Activated CD4-positive, alpha-beta T cell treated with anti-CD3 and anti-CD28 coated beads, Interleukin-2, amount 10 ng/mL, durations not matched to agents 24 days and 14 days (primary cell): ENCODE measurements at regions not wholly inside any gene's neighbourhood (a gene's known extent, or its start where the extent isn't known, plus 50 kb on each side); places are given as distances from the start of the nearest gene placed in this dataset.

Experiments
- DNase-seq: peaks from one replicate; pipeline ENCODE4 v3.0.0; 2022
- H3K27ac Mint-ChIP-seq: one replicate; pipeline ENCODE4 v1.8.0; 2022; ENCODE audit warnings: mild to moderate bottlenecking, mixed read lengths
- H3K27me3 Mint-ChIP-seq: one replicate; pipeline ENCODE4 v1.8.0; 2022; ENCODE audit warnings: mixed read lengths
- H3K36me3 Mint-ChIP-seq: one replicate; pipeline ENCODE4 v1.8.0; 2022; ENCODE audit warnings: low read depth, mild to moderate bottlenecking, mixed read lengths
- H3K4me1 Mint-ChIP-seq: one replicate; pipeline ENCODE4 v1.8.0; 2021; ENCODE audit warnings: mixed read lengths
- H3K4me3 Mint-ChIP-seq: one replicate; pipeline ENCODE4 v1.8.0; 2022; ENCODE audit warnings: mild to moderate bottlenecking, moderate library complexity, mixed read lengths
- H3K9me3 Mint-ChIP-seq: one replicate; pipeline ENCODE4 v1.8.0; 2021; ENCODE audit warnings: mixed read lengths
- intact Hi-C: fragments of 100-400 bp; cut with micrococcal nuclease; formaldehyde crosslinking; loops from one replicate; pipeline ENCODE4 v1.15.1; 2023

GRCh38 chr10:2714597-2714996 lies 352.8 kb upstream of the PFKP start:
- no peaks in the 10 kb centered on the region for H3K4me1 Mint-ChIP-seq
- H3K27ac Mint-ChIP-seq = no peak overlapping the region
- H3K27me3 Mint-ChIP-seq = no peaks in the 10 kb centered on the region
- H3K4me3 Mint-ChIP-seq = no peak overlapping the region
- H3K36me3 Mint-ChIP-seq = no peaks in the 10 kb centered on the region
- no peak for DNase-seq
- intact Hi-C loops = no loop called here
- peaks cover 3% of the 10 kb centered on the region for H3K9me3 Mint-ChIP-seq

GRCh38 chr10:2703953-2704352 lies 363.4 kb upstream of the PFKP start:
- intact Hi-C loops = no loop called here
- Mint-ChIP-seq H3K9me3 (no peaks in the 10 kb centered on the region), H3K36me3 (no peaks in the 10 kb centered on the region), H3K27ac (no peak overlapping the region), H3K4me1 (no peaks in the 10 kb centered on the region), H3K27me3 (no peaks in the 10 kb centered on the region), H3K4me3 (no peak overlapping the region)
- no peak for DNase-seq

- H3K4me1 Mint-ChIP-seq = no peaks in the 10 kb centered on the region
- H3K9me3 Mint-ChIP-seq = no peaks in the 10 kb centered on the region
- intact Hi-C loops = no loop called here
- DNase-seq = no peak
- H3K27me3 Mint-ChIP-seq = no peaks in the 10 kb centered on the region
- H3K27ac Mint-ChIP-seq = no peak overlapping the region
- no peak overlapping the region for H3K4me3 Mint-ChIP-seq
- H3K36me3 Mint-ChIP-seq = no peaks in the 10 kb centered on the region
Observed at GRCh38 chr10:2701802-2702201, 365.5 kb upstream of the PFKP start.

- Mint-ChIP-seq H3K4me1 (no peaks in the 10 kb centered on the region), H3K36me3 (no peaks in the 10 kb centered on the region), H3K9me3 (no peaks in the 10 kb centered on the region), H3K4me3 (no peak overlapping the region), H3K27ac (no peak overlapping the region), H3K27me3 (no peaks in the 10 kb centered on the region)
- intact Hi-C loops = no loop called here
- no peak for DNase-seq
Observed at GRCh38 chr10:2700626-2701305, 366.6 kb upstream of the PFKP start.

- intact Hi-C loops = no loop called here
- H3K27ac Mint-ChIP-seq = no peak overlapping the region
Observed at GRCh38 chr10:2688958-2689357, 378.4 kb upstream of the PFKP start.

GRCh38 chr10:2686691-2687090 lies 380.7 kb upstream of the PFKP start:
- no peaks in the 10 kb centered on the region for H3K9me3 Mint-ChIP-seq
- no peaks in the 10 kb centered on the region for H3K36me3 Mint-ChIP-seq
- intact Hi-C loops = no loop called here
- H3K27me3 Mint-ChIP-seq = no peaks in the 10 kb centered on the region
- H3K27ac Mint-ChIP-seq = no peak overlapping the region
- no peaks in the 10 kb centered on the region for H3K4me1 Mint-ChIP-seq
- no peak for DNase-seq
- no peak overlapping the region for H3K4me3 Mint-ChIP-seq

More at GRCh38 chr10:2688958-2689357, 378.4 kb upstream of the PFKP start:
- no peaks in the 10 kb centered on the region for H3K4me1 Mint-ChIP-seq
- H3K9me3 Mint-ChIP-seq = no peaks in the 10 kb centered on the region
- H3K27me3 Mint-ChIP-seq = no peaks in the 10 kb centered on the region
- no peak overlapping the region for H3K4me3 Mint-ChIP-seq
- H3K36me3 Mint-ChIP-seq = no peaks in the 10 kb centered on the region
- no peak for DNase-seq

- Mint-ChIP-seq H3K4me3 (no peak overlapping the region), H3K36me3 (no peaks in the 10 kb centered on the region), H3K9me3 (no peaks in the 10 kb centered on the region), H3K4me1 (no peaks in the 10 kb centered on the region), H3K27me3 (no peaks in the 10 kb centered on the region), H3K27ac (no peak overlapping the region)
- intact Hi-C loops = no loop called here
- DNase-seq = no peak
Observed at GRCh38 chr10:2682491-2682890, 384.9 kb upstream of the PFKP start.

- H3K4me1 Mint-ChIP-seq = no peaks in the 10 kb centered on the region
- no peaks in the 10 kb centered on the region for H3K9me3 Mint-ChIP-seq
- no peaks in the 10 kb centered on the region for H3K36me3 Mint-ChIP-seq
- H3K4me3 Mint-ChIP-seq = no peak overlapping the region
- no peak for DNase-seq
- no peaks in the 10 kb centered on the region for H3K27me3 Mint-ChIP-seq
- no peak overlapping the region for H3K27ac Mint-ChIP-seq
- intact Hi-C loops = no loop called here
Observed at GRCh38 chr10:2681891-2682290, 385.5 kb upstream of the PFKP start.

- no peaks in the 10 kb centered on the region for H3K9me3 Mint-ChIP-seq
- DNase-seq = no peak
- H3K4me1 Mint-ChIP-seq = no peaks in the 10 kb centered on the region
- intact Hi-C loops = no loop called here
- no peak overlapping the region for H3K4me3 Mint-ChIP-seq
- no peak overlapping the region for H3K27ac Mint-ChIP-seq
- no peaks in the 10 kb centered on the region for H3K27me3 Mint-ChIP-seq
- no peaks in the 10 kb centered on the region for H3K36me3 Mint-ChIP-seq
Observed at GRCh38 chr10:2680821-2681220, 386.5 kb upstream of the PFKP start.

- H3K4me1 Mint-ChIP-seq = no peaks in the 10 kb centered on the region
Observed at GRCh38 chr10:2679646-2680045, 387.7 kb upstream of the PFKP start.

GRCh38 chr10:2676455-2676854 lies 390.9 kb upstream of the PFKP start:
- H3K4me1 Mint-ChIP-seq = no peaks in the 10 kb centered on the region

More at GRCh38 chr10:2679646-2680045, 387.7 kb upstream of the PFKP start:
- Mint-ChIP-seq H3K9me3 (no peaks in the 10 kb centered on the region), H3K27me3 (no peaks in the 10 kb centered on the region), H3K36me3 (no peaks in the 10 kb centered on the region), H3K4me3 (no peak overlapping the region), H3K27ac (no peak overlapping the region)
- DNase-seq = no peak
- intact Hi-C loops = no loop called here

GRCh38 chr10:2674451-2674850 lies 392.9 kb upstream of the PFKP start:
- Mint-ChIP-seq H3K27me3 (no peaks in the 10 kb centered on the region), H3K36me3 (no peaks in the 10 kb centered on the region), H3K4me3 (no peak overlapping the region), H3K9me3 (no peaks in the 10 kb centered on the region), H3K4me1 (no peaks in the 10 kb centered on the region), H3K27ac (no peak overlapping the region)
- no peak for DNase-seq
- intact Hi-C loops = no loop called here

More at GRCh38 chr10:2676455-2676854, 390.9 kb upstream of the PFKP start:
- no peaks in the 10 kb centered on the region for H3K9me3 Mint-ChIP-seq
- H3K36me3 Mint-ChIP-seq = no peaks in the 10 kb centered on the region
- no peak overlapping the region for H3K27ac Mint-ChIP-seq
- intact Hi-C loops = no loop called here
- H3K27me3 Mint-ChIP-seq = no peaks in the 10 kb centered on the region
- no peak overlapping the region for H3K4me3 Mint-ChIP-seq
- no peak for DNase-seq

- intact Hi-C loops = no loop called here
- Mint-ChIP-seq H3K27me3 (no peaks in the 10 kb centered on the region), H3K4me3 (no peak overlapping the region), H3K4me1 (no peaks in the 10 kb centered on the region), H3K27ac (no peak overlapping the region), H3K9me3 (no peaks in the 10 kb centered on the region), H3K36me3 (no peaks in the 10 kb centered on the region)
- DNase-seq = no peak
Observed at GRCh38 chr10:2670864-2671263, 396.5 kb upstream of the PFKP start.

- H3K4me3 Mint-ChIP-seq = no peak overlapping the region
- no peak overlapping the region for H3K27ac Mint-ChIP-seq
- H3K36me3 Mint-ChIP-seq = no peaks in the 10 kb centered on the region
- H3K4me1 Mint-ChIP-seq = no peaks in the 10 kb centered on the region
- H3K27me3 Mint-ChIP-seq = no peaks in the 10 kb centered on the region
- no peak for DNase-seq
- intact Hi-C loops = no loop called here
- H3K9me3 Mint-ChIP-seq = no peaks in the 10 kb centered on the region
Observed at GRCh38 chr10:2665772-2666171, 401.6 kb upstream of the PFKP start.

GRCh38 chr10:2660276-2660675 lies 407.1 kb upstream of the PFKP start:
- Mint-ChIP-seq H3K27ac (no peak overlapping the region), H3K4me3 (no peak overlapping the region), H3K4me1 (no peaks in the 10 kb centered on the region), H3K36me3 (no peaks in the 10 kb centered on the region), H3K9me3 (no peaks in the 10 kb centered on the region), H3K27me3 (no peaks in the 10 kb centered on the region)
- DNase-seq = no peak
- intact Hi-C loops = no loop called here
